ENCODE measurements at regions not wholly inside any gene's neighbourhood (a gene's known extent, or its start where the extent isn't known, plus 50 kb on each side); places are given as distances from the start of the nearest gene placed in this dataset.
"Not testable (repeated sequence)": the region's sequence is repeated elsewhere in the genome, so short reads cannot be mapped to it uniquely, and the experiment has no call there.

- no peak overlapping the region for H3K4me3 ChIP-seq (ENCODE audit: low read depth, low read length, poor library complexity, severe bottlenecking)
- no peak overlapping the region for H3K27ac ChIP-seq (ENCODE audit: low read depth, low read length, poor library complexity, severe bottlenecking)
- H3K79me2 ChIP-seq (ENCODE audit: insufficient read depth, low read depth, low read length) = no peaks in the 10 kb centered on the region
- intact Hi-C loops (cut with micrococcal nuclease; ENCODE audit: unreplicated experiment) = no loop called here
- DNase-seq (ENCODE audit: low spot score) = no peak
- no peak overlapping the region for H2AFZ ChIP-seq (ENCODE audit: low read length)
- no peaks in the 10 kb centered on the region for H4K20me1 ChIP-seq (ENCODE audit: insufficient read depth, low read length)
- POLR2A ChIA-PET = interaction anchor here (0.7 kb wide), 1 partner anchor 16 kb away, joined by 4 read pairs; no protein-coding TSS in a partner anchor
- CTCF ChIA-PET (ENCODE audit: unreplicated experiment) = no interaction called here
- no peaks in the 10 kb centered on the region for H3K9me3 ChIP-seq (ENCODE audit: low read length)
- no peaks in the 10 kb centered on the region for H3K36me3 ChIP-seq (ENCODE audit: insufficient read depth, low read length)
- H3K9me2 ChIP-seq (ENCODE audit: insufficient read depth, low read length) = no peaks in the 10 kb centered on the region
- H3K4me2 ChIP-seq (ENCODE audit: low read length) = no peak overlapping the region
- no peak for TF ChIP-seq CTCF (conservative IDR thresholded peaks at IDR 0.05; ENCODE audit: low read length)
- no peak for TF ChIP-seq EZH2phosphoT487 (IDR thresholded peaks at IDR 0.05; ENCODE audit: borderline replicate concordance, low read depth, low read length)
- no TSS peak for BruUV-seq (replicated peaks)
- no peaks in the 10 kb centered on the region for H3K4me1 ChIP-seq (ENCODE audit: insufficient read depth, low read length, poor library complexity, severe bottlenecking)
Measured at GRCh38 chr20:11705512-11705911, 212.2 kb upstream of the BTBD3 start.

- H3K9me2 ChIP-seq (ENCODE audit: insufficient read depth, low read length); H3K27ac ChIP-seq (ENCODE audit: low read depth, low read length, poor library complexity, severe bottlenecking); H3K79me2 ChIP-seq (ENCODE audit: insufficient read depth, low read depth, low read length); H3K4me3 ChIP-seq (ENCODE audit: low read depth, low read length, poor library complexity, severe bottlenecking); BruUV-seq (replicated peaks); intact Hi-C loops (cut with micrococcal nuclease; ENCODE audit: unreplicated experiment); POLR2A ChIA-PET; H2AFZ ChIP-seq (ENCODE audit: low read length); H3K4me2 ChIP-seq (ENCODE audit: low read length); H3K4me1 ChIP-seq (ENCODE audit: insufficient read depth, low read length, poor library complexity, severe bottlenecking); DNase-seq (ENCODE audit: low spot score); CTCF ChIA-PET (ENCODE audit: unreplicated experiment); H3K9me3 ChIP-seq (ENCODE audit: low read length); H3K36me3 ChIP-seq (ENCODE audit: insufficient read depth, low read length); H4K20me1 ChIP-seq (ENCODE audit: insufficient read depth, low read length): not testable (repeated sequence)
Measured at GRCh38 chr20:11708223-11708622, 209.5 kb upstream of the BTBD3 start.

- no peak overlapping the region for H3K27ac ChIP-seq (ENCODE audit: low read depth, low read length, poor library complexity, severe bottlenecking)
- H2AFZ ChIP-seq (ENCODE audit: low read length) = no peak overlapping the region
- no peaks in the 10 kb centered on the region for H3K4me1 ChIP-seq (ENCODE audit: insufficient read depth, low read length, poor library complexity, severe bottlenecking)
- BruUV-seq (replicated peaks) = no TSS peak
- no peaks in the 10 kb centered on the region for H3K79me2 ChIP-seq (ENCODE audit: insufficient read depth, low read depth, low read length)
- no peaks in the 10 kb centered on the region for H3K9me2 ChIP-seq (ENCODE audit: insufficient read depth, low read length)
- H3K4me3 ChIP-seq (ENCODE audit: low read depth, low read length, poor library complexity, severe bottlenecking) = no peak overlapping the region
- H4K20me1 ChIP-seq (ENCODE audit: insufficient read depth, low read length) = no peaks in the 10 kb centered on the region
- TF ChIP-seq CTCF (conservative IDR thresholded peaks at IDR 0.05; ENCODE audit: low read length) (no peak), EZH2phosphoT487 (IDR thresholded peaks at IDR 0.05; ENCODE audit: borderline replicate concordance, low read depth, low read length) (no peak)
- H3K36me3 ChIP-seq (ENCODE audit: insufficient read depth, low read length) = no peaks in the 10 kb centered on the region
- H3K9me3 ChIP-seq (ENCODE audit: low read length) = no peaks in the 10 kb centered on the region
- no peak for DNase-seq (ENCODE audit: low spot score)
- ChIA-PET CTCF (ENCODE audit: unreplicated experiment) (no interaction called here), POLR2A (interaction anchor here (0.6 kb wide), 1 partner anchor 333 kb away, joined by 3 read pairs; no protein-coding TSS in a partner anchor)
- H3K4me2 ChIP-seq (ENCODE audit: low read length) = no peak overlapping the region
- intact Hi-C loops (cut with micrococcal nuclease; ENCODE audit: unreplicated experiment) = no loop called here
Measured at GRCh38 chr20:11711214-11711613, 206.5 kb upstream of the BTBD3 start.
